HG02885 (cell line): ENCODE measurements at regions not wholly inside any gene's neighbourhood (a gene's known extent, or its start where the extent isn't known, plus 50 kb on each side); places are given as distances from the start of the nearest gene placed in this dataset.

Experiments used
- ATAC-seq: cut with Tn5 transposase; IDR thresholded peaks from one replicate; pipeline ENCODE4 v1.9.1; 2021; ENCODE audit warnings: mild to moderate bottlenecking; ENCODE audit not compliant: unreplicated experiment, poor library complexity

DNA sequence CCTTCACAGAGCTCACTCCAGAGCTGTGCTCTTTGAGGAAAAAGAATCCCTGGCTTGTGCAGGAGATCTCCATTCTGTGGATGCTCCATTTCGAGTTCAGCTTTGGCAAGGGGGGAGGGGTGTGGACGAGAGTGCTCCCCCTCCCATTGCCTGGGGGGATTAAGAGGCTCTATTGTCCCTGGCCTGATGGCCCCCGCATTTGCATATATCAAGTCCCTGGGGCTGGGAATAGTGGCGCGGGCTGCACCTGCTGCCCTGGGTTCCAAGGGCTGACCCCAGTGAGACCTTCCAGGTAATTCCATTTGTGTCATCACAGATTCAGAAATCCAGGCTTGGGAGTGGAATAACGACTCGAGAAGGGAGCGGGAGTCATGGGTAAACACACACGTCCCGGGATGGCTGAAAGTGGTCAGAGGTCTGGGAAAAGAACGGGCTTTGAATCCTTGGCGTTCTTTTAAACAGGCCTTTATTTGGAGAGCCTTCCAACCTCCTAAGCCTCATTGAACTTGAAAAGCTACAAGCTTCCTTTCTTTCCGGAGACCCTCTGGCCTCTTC lies 479.3 kb downstream of the HS3ST3B1 start:
- ATAC-seq, result no peak

GRCh38 chr17:14779241-14779640 lies 478.4 kb downstream of the HS3ST3B1 start:
- no peak for ATAC-seq

DNA sequence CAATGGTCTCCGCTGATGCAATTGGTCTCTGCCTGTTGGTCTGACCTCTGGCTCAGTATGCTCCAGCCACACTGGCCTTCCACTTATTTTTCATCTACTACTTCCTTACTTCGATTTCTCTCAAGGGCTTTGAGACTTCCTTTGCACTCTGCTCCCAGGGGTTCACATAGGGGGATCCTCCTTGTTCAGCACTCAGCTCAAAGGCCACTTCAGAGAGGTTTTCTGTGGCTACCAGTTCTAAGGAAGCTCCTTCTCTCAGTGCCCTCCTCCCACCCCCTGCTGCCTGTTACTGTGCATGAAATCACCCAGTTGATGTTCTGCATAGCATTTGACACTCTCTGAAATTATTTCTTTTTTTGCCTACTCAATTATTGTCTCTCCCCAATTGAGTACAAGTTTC lies 476.4 kb downstream of the HS3ST3B1 start:
- ATAC-seq, result no peak

- ATAC-seq, result no peak
Observed at GRCh38 chr17:14776791-14777190, 475.9 kb downstream of the HS3ST3B1 start.

GRCh38 chr17:14775731-14776492 lies 475.0 kb downstream of the HS3ST3B1 start:
- ATAC-seq, result no peak

GRCh38 chr17:14774774-14775173 lies 473.9 kb downstream of the HS3ST3B1 start:
- ATAC-seq, result no peak

- ATAC-seq, result no peak
Observed at GRCh38 chr17:14772776-14773175, 471.9 kb downstream of the HS3ST3B1 start.

DNA sequence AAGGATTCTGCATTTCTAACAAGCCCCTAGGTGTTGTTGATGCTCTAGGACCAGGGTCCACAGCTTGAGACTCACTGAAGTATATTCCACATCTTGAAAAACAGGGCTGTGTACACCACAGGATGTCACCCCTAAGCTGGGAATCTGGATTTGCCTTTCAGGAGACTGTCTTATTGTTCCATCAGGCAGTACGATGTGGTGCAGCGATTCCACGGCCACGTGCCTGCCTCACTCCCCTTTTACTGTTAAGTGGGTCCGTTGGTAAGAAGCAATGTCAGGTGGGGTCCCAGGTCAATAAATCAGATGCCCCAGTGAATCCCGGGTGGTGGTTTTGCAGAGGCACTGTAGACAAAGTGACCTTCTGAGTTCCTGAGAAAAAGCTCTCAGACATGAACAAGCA lies 470.7 kb downstream of the HS3ST3B1 start:
- ATAC-seq, result no peak

- ATAC-seq, result no peak
Observed at GRCh38 chr17:14768923-14769322, 468.0 kb downstream of the HS3ST3B1 start.

DNA sequence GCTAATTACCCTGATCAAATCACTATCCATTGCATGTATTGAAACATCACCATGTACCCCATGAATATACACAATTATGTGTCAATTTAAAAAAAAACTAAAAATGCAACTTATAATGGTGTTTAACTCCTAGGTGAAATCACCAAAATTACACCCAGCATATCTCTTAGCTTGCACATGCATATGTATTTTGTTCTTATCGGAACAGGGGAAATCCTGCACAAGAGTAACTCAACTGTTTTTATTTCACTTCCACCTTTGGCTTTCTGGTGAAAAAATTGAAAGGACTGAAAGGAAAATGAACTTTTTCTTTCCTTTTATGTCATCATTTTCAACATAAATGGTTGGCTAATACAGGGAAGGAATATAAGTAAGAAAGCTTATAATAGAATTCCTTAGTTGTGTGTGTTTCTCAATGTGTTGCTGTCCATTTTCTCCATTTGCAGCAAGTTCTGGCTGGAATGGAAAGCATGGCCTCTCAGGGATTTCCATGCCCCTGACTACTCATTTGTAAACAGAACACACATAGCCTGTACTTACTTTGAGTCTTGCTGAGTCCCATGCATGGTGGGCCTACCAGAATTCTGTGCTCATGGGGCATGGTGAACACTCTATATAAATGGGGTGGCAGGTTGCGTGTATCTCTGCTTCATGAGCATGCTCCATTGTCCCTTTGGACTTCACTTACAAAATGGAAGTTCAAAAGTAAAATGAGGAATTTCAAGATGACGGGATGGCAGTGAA lies 462.0 kb downstream of the HS3ST3B1 start:
- ATAC-seq, result no peak

- ATAC-seq, result no peak
Observed at GRCh38 chr17:14760719-14761411, 460.0 kb downstream of the HS3ST3B1 start.

DNA sequence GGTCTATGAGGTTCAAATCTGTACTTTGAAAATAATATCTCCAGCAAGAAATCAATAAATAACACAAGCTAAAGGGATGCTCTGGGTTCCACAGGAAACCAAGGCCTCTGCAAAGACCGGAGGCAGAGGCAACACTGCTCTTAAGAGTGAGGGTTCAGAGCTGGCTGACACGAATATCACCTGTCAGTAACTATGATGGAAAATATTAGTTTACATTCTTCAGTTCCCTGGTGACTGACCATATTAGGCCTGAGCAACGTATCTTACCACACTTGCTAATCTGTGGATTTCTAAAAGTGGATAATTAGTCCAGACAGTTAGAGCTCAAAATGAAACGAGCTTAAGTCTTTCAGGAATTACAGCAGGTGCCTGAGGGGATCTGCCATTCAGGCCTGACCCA lies 459.3 kb downstream of the HS3ST3B1 start:
- no peak for ATAC-seq

- no peak for ATAC-seq
Observed at GRCh38 chr17:14759325-14759724, 458.4 kb downstream of the HS3ST3B1 start.

DNA sequence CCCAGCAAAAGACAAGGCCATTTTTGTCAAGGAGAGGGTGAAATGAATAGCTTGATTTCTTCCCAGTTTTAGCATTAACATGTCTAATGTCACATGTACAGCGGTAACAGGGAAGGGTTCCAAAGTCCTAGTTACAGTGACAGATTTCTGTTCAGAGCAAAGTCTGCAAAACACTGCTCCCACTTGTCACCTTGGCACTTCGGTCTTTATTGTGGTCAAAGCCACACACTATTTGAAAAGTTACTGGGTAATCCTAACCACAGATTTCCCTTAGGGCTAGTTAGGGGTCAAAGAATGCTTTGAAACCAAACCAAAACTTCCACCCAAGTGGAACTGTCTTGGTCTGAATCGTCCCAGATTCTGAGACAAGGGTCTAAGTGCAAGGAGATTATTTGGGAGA lies 455.6 kb downstream of the HS3ST3B1 start:
- no peak for ATAC-seq

DNA sequence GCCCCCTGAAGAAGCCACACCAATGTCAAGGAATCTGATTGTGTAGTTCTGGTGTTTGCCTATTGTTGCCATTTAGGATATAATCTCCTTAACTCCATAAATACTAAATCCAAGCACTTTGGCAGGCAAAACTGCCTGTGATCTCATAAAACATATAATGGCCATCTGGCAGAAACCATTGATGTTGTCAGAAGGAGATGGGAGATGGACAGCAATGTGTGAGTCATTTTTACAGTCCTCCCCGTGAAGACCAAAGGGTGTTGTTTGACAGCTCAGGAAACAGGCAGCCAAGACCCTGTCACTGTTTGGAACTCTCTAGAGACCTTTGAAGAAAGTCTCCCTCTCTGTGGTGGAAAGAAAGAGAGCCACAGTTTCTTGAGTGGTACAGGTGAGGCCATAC lies 454.1 kb downstream of the HS3ST3B1 start:
- ATAC-seq, result no peak

DNA sequence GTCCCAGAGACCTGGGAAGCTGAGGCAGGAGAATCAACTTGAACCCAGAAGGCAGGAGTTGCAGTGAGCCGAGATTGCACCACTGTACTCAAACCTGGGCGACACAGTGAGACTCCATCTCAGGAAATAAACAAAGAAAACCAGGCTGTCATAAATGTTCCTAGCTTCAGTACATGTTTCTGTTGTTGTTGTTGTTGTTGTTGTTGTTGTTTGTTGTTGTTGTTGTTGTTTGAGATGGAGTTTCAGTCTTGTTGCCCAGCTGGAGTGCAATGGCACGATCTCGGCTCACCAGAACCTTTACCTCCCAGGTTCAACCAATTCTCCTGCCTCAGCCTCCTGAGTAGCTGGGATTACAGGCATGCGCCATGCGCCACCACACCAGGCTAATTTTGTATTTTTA lies 452.5 kb downstream of the HS3ST3B1 start:
- no peak for ATAC-seq

GRCh38 chr17:14752011-14752410 lies 451.1 kb downstream of the HS3ST3B1 start:
- ATAC-seq, result no peak

DNA sequence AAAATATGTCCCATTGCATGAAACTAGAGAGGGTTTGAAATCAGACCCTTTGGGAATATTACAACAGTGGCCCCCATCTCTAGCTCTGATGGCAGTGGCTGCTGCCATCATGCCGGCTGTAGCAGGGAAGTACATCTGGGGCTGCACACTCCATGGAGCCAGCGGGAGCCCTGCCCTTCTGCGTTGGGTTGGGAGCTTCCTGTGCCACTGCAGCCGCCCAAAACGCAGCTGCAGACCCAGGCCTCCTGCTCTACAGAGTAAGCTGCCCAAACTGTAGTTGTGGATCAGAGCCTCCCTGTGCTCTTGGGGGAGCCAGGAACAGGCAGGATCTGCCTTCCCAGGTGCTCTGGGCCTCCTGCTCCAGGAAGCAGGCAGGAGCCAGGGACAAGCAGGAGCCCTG lies 450.0 kb downstream of the HS3ST3B1 start:
- no peak for ATAC-seq

DNA sequence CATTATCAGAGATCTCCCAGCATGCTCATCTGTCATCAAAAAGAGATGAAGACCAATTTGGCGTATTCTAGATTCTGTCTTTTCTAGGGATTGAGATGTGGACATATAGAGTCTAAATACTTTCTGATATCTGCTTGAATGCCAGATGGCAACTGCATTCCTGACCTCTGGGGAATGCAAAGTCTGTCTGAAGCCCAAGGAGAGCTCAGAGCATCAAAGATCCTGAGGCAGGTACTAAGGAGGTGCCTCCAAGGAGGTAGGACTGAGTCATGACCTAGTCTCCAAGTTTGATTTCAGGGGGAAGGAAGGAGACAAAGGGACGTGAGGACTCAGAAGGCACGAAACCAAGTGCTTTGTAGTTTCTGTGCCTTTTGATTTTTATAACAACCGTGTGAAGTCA lies 448.4 kb downstream of the HS3ST3B1 start:
- no peak for ATAC-seq

DNA sequence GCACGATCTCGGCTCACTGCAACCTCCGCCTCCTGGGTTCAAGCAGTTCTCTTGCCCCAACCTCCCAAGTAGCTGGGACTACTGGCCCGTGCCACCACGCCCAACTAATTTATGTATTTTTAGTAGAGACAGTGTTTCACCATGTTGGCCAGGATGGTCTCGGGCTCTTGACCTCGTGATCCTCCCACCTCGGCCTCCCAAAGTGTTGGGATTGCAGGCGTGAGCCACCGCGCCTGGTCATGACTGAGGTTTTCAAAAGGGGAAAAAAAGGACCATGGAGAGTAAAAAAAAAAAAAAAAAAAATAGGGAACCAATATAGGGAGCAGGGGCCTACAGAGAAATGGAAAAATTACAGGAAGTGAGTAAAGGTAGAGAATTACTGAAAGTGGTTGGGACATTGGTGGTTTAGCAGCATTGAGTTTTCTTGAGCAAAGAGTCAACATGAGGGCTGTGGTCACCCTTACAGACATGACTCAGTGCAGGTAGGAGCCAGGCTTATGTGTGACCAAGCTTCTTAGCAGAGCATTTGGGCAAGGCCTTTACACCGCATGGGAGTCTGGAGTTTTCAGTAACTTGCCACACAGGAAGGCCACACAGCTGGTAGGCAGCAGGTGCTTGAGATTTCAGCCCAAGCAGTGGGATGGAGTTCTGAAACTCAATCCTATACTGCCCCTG lies 447.3 kb downstream of the HS3ST3B1 start:
- no peak for ATAC-seq

GRCh38 chr17:14747603-14747950 lies 446.7 kb downstream of the HS3ST3B1 start:
- ATAC-seq, result no peak
